GM12872 (cell line): ENCODE measurements at regions not wholly inside any gene's neighbourhood (a gene's known extent, or its start where the extent isn't known, plus 50 kb on each side); places are given as distances from the start of the nearest gene placed in this dataset.
A peak's percentile ranks its signal among the peaks of the same experiment; 100 is the strongest.

ENCODE experiments used
- CTCF ChIP-seq: IDR thresholded peaks from 3 replicates; pipeline ENCODE4 v1.5.1; 2011; ENCODE audit warnings: low read depth, mild to moderate bottlenecking, low read length, moderate library complexity; ENCODE audit not compliant: insufficient read depth

GRCh38 chr3:127351321-127351720, 63.5 kb upstream of the PRR20G start:
- TF ChIP-seq CTCF = no peak

DNA sequence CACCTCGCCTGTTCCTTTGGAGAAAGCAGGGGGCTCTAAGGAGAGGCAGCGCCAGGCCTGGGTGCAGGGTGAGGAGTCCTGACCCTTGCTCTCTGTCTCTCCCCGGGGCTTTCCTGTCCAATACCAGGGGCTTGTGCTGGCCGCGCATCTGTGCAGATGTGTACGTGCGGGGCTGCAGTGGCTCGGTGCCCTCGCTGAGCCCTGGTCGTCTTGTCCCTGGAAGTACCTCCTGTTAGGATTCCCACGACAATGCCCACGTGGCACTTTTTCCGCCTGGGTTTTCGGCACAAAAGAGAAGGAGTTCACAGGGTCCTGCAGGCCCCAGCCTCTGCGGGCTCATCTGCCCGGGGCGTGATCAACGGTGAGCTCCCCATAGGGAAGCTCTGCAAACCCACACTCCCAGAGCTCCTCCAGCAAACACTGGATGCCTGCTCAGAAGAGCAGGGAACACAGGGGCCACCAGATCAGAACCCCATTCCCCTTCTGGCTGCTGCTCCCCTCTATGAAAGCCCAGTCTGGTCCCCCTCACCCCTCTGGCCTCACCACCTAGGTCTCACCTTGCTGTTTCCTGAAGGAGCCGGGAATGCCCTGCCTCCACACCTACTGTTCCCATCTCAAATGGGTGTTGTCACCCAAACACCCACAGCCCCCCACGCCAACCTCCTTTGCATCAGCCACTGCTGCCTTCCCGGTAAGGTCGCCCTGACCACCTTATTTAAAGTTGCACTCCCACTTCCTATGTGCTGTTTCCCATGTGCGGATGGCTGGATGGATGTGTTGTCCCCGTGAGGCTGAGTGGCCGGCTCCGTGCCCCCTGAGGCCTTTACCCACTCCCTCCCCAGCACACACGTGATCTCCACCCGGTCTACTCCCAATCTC, 62.6 kb upstream of the PRR20G start:
- no peak for TF ChIP-seq CTCF

- no peak for TF ChIP-seq CTCF
Measured at GRCh38 chr3:127349501-127350171, 61.8 kb upstream of the PRR20G start.

DNA sequence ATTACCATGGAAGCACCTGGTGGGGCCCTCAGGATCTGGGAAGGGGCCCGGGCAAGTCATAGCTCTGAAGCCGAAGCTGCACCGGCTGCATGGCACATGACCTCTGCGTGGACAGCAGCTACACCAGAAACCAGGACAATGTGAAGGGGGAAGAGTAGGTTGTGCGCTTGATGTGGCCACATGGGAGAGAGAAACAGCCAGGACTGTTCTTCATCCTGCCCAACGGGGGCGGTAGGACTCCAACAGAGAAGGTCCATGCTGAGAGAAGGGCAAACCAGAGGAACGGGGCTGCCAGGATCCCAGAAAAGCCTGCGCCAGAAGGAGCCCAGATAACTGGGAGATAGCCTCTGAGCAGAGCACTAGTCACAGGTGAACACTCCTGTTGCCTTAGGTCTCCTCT, 54.9 kb upstream of the PRR20G start:
- TF ChIP-seq CTCF = 0 out of 3 replicates have a peak, but pooled peaks have one; percentile 22

DNA sequence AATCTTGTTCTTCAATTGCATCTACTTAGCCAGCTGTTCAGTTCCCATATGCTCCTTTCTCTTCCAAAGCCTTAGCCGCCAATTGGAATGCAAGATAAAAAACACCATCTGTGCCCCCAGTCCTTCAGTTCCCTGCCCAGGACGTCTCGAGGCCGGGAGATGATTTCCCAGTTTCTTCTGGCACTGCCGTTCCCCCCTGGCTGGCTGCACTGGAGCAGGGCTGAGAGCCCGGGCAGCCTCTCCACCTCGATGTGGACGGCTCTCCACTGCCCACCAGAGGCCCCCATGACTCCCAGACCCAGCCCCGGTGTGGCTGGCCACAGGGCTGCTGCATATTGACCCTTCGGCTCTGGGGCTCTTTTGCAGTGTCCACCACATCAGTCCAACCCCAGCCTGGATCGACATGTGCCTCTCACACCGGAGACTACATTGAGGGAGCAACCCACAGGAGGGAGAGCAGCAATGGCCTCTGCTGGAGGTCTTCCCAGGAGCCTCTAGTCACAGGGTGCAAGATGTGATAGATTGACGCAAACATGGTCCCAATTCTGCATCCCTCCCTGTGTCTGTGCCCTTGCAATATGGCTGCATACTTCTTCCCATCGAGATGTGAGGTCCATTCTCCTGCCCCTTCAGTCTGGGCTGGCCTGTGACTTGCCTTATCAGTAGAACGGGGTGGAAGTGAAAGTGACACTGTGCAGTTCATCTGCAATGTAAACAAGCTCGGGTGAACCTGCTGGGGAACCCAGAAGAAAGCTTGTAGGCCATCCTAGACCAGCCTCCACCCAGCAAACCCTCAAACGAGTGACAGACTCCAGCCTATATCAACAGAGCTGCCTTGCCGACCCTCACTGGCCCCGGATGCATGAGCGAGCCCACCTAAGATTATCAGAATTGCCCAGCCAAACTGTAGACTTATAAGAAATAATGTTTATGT, 52.3 kb upstream of the PRR20G start:
- no peak for TF ChIP-seq CTCF

DNA sequence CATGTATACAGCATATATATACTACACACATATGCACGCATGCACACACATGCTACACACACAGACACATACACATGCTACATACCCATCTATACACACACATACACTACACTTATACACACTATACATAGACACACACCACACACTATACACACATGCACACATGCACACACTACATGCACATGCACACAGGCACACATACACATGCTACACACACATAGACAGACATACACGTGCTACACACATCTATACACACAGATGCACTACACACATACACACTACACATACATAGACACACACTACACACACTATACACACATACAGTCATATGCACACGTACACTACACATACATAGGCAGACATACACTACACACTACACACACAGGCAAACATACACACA, 51.2 kb upstream of the PRR20G start:
- no peak for TF ChIP-seq CTCF

DNA sequence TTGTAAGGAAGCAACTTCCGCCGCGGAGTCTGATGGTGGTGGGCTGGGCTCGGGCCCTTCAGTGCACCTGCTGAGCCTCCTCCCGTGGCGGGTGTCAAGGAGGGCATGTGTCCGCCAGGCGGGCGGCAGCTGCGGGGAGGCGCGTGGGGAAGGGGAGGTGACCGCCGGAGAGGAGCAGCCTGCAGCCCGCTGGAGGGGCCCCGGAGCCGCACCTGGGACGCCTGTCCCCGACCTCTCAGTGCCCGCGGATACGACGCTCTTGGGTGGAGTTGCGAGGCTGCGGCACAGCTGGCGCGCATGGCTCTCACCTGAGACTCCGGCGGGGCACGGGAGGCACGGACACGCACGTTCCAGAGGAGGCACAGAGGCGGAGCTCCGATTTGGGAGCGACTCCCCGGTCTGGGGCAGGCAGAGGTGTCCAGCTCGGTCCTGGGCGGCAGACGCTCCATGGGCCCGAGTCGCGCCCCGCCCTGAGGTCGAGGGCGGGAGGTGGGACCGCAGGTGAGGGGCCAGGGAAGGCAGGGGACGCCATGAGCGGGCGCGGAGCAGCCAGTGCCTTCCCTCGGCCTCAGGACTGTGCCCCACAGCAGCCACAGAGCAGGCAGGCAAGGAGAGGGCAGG, 50.2 kb upstream of the PRR20G start:
- TF ChIP-seq CTCF = no peak
